Subcutaneous abdominal adipose tissue (tissue), 5 donors: ENCODE measurements at regions not wholly inside any gene's neighbourhood (a gene's known extent, or its start where the extent isn't known, plus 50 kb on each side); places are given as distances from the start of the nearest gene placed in this dataset.

Experiments
- H3K27ac ChIP-seq: one replicate; pipeline ENCODE4 v1.7.0; 2013; ENCODE audit warnings: low read depth, mild to moderate bottlenecking, inconsistent platforms, low read length, moderate library complexity
- H3K27me3 ChIP-seq, 5 donors: one replicate each; pipeline ENCODE4 v1.7.0; 2013; ENCODE audit warnings: low read length in 5 of 5, inconsistent platforms in 1 of 5; ENCODE audit not compliant: control insufficient read depth in 5 of 5, insufficient read depth in 4 of 5
- H3K36me3 ChIP-seq, 5 donors: one replicate each; pipeline ENCODE4 v1.7.0; 2013; ENCODE audit warnings: low read length in 5 of 5; ENCODE audit not compliant: control insufficient read depth in 5 of 5, insufficient read depth in 5 of 5
- H3K4me1 ChIP-seq, 5 donors: one replicate each; pipeline ENCODE4 v1.7.0; 2013; ENCODE audit warnings: low read length in 5 of 5, mild to moderate bottlenecking in 3 of 5, moderate library complexity in 1 of 5; ENCODE audit not compliant: control insufficient read depth in 5 of 5, insufficient read depth in 5 of 5
- H3K4me3 ChIP-seq, 5 donors: one replicate each; pipeline ENCODE4 v1.7.0; 2013; ENCODE audit warnings: low read length in 5 of 5, low read depth in 1 of 5
- H3K9ac ChIP-seq, 5 donors: one replicate each; pipeline ENCODE4 v1.7.0; 2013; ENCODE audit warnings: low read length in 5 of 5, mild to moderate bottlenecking in 4 of 5, moderate library complexity in 3 of 5
- H3K9me3 ChIP-seq, 5 donors: one replicate each; pipeline ENCODE4 v1.7.0; 2013; ENCODE audit warnings: low read length in 5 of 5; ENCODE audit not compliant: control insufficient read depth in 5 of 5
- donor health status: healthy.
- donor health status: healthy.
- donor health status: healthy.
- donor health status: healthy.
- donor health status: healthy.

DNA sequence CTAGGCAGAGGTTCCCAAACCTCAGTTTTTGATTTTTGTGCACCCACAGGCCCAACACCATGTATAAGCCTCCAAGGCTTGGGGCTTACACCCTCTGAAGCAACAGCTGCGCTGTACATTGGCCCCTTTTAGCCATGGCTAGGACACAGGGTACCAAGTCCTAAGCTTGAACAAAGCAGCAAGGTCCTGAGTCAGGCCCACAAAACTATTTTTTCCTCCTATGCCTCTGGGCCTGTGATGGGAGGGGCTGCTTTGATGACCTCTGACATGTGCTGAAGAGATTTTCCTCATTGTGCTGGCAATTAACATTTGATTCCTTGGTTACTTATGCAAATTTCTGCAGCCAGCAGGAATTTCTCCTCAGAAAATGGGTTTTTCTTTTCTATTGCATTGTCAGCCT lies 262.2 kb upstream of the CEP162 start:
- Histone ChIP-seq H3K27ac (no peak overlapping the region), H3K27me3 (no peaks in the 10 kb centered on the region), H3K9me3 (no peaks in the 10 kb centered on the region), H3K36me3 (no peaks in the 10 kb centered on the region), H3K4me3 (no peak overlapping the region), H3K4me1 (peaks cover 0 to 4% (median 0%) of the 10 kb centered on the region in 5 donors), H3K9ac (no peak overlapping the region)

DNA sequence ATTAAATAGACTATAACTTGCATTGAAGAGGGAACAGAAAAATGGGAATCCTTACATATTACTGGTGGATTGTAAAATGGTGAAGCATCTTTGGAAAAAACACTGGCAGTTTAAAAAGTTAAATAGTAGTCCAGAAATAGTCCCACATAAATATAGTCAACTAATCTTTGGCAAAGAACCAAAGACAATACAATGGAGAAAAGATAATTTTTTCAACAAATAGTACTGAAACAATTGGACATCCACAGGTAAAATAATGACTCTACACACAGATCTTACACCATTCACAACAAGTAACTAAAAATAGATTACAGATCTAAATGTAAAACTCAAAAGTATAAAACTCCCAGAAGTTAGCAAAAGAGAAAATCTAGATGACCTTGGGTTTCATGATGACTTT lies 259.1 kb upstream of the CEP162 start:
- Histone ChIP-seq H3K27me3 (no peaks in the 10 kb centered on the region), H3K27ac (no peak overlapping the region), H3K4me3 (no peak overlapping the region), H3K9ac (no peak overlapping the region), H3K9me3 (no peaks in the 10 kb centered on the region), H3K36me3 (no peaks in the 10 kb centered on the region), H3K4me1 (no peaks in the 10 kb centered on the region)

DNA sequence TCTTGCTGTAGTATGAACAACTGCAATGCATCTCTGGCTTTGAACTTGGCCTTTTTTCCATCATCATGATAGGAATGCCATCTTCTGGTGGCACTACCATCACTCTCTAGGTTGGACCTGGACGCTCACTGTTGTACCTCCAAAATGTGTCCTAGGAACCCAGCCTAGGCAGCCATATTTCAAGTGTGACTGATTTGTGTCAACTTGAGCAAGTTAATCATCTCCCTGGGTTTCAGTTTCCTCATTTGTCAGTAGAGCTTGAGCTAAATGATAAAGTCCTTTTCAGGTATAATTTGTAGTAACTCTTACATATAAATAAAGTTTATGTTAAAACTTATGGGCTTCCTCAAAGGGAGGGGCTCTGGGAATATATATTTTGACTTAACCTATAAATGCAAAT lies 241.7 kb upstream of the CEP162 start:
- Histone ChIP-seq H3K27me3 (no peaks in the 10 kb centered on the region), H3K9ac (no peak overlapping the region), H3K36me3 (no peaks in the 10 kb centered on the region), H3K27ac (no peak overlapping the region), H3K9me3 (peaks cover 0 to 7% (median 0%) of the 10 kb centered on the region in 5 donors), H3K4me1 (no peaks in the 10 kb centered on the region), H3K4me3 (no peak overlapping the region)

DNA sequence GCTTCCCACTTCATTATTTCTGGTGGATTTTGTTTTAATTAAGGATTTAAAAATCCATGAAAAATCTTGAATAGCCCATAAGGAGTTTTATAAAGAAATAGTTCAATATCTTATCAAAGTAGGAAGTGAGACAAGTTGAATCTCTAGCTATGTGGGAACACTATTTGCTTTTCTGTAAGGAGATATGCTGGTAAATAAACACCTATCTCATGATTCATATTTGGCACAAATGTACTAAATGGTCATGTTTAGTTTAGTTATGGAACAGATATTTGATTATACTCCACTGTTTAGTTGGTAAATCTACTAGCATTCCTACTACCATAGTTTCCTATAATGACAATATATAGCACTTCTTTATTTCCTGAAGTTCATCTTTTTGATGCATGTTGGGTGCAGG lies 239.9 kb upstream of the CEP162 start:
- H3K9me3 ChIP-seq = peaks cover 0 to 2% (median 0%) of the 10 kb centered on the region in 5 donors
- H3K27ac ChIP-seq = no peak overlapping the region
- no peaks in the 10 kb centered on the region for H3K27me3 ChIP-seq
- H3K9ac ChIP-seq = no peak overlapping the region
- no peak overlapping the region for H3K4me3 ChIP-seq
- no peaks in the 10 kb centered on the region for H3K36me3 ChIP-seq
- no peaks in the 10 kb centered on the region for H3K4me1 ChIP-seq

DNA sequence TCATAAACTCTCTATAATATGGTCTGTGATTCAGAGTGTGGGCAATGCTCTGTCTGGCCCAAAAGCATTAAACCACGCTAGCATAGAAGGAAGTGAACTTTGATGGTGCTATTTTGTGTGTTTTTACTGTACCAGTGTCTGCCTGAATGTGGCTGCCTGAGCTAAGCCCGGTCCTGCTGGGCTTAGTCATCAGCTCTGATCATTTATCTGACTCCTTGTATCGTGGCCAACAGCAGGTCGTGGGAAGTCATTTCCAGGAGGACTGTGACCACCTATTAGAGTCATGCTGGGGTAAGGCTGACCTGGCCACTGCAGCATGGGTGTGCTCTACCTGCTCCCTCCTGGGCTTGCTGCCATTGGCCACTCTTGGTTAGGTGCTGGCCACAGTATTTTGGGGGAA lies 239.1 kb upstream of the CEP162 start:
- Histone ChIP-seq H3K36me3 (no peaks in the 10 kb centered on the region), H3K9ac (no peak overlapping the region), H3K9me3 (peaks cover 0 to 2% (median 0%) of the 10 kb centered on the region in 5 donors)

DNA sequence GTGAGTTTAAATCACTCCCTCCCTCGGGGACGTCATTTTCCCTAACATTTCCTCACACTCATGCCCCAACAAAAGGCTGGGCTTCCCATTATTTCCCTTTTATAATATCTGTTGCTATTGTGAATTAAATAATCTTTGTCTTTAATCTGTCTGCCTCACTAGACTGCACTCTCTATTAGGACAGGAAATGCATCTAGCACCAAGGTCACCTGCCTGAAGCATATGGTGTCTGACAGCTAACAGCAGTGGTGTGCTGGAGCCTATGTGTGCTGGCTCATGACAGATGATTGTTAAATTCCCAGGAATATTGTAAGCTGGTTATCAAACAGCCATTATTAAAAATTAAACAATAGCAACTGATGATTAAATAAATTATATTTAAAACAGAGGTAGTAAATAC lies 237.0 kb upstream of the CEP162 start:
- H3K27me3 ChIP-seq = no peaks in the 10 kb centered on the region
- no peaks in the 10 kb centered on the region for H3K4me1 ChIP-seq
- H3K4me3 ChIP-seq = no peak overlapping the region
- H3K9me3 ChIP-seq = peaks cover 0 to 2% (median 0%) of the 10 kb centered on the region in 5 donors
- no peak overlapping the region for H3K9ac ChIP-seq
- H3K27ac ChIP-seq = no peak overlapping the region
- no peaks in the 10 kb centered on the region for H3K36me3 ChIP-seq

More for the DNA sequence above, 239.1 kb upstream of the CEP162 start:
- Histone ChIP-seq H3K4me1 (no peaks in the 10 kb centered on the region), H3K27ac (no peak overlapping the region), H3K4me3 (no peak overlapping the region), H3K27me3 (no peaks in the 10 kb centered on the region)

DNA sequence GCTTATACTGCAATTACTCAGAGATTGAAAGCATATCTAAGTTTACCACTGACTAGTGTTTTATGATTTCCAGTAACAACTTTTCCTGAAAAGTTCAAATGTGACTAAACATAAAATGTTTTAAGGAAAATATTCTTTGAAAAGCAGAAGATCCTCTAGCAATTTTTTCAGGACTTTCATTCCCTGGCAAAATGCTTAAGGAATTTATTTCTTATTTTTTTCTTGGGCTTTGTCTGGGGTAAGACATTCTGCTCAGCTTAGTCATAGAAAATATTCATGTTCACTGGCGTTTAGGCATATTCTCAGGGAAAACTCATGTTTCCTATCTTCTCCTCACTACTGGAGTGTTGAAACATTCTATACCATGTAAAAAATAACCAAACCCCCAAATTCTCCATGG lies 235.3 kb upstream of the CEP162 start:
- H3K9ac ChIP-seq = no peak overlapping the region
- no peaks in the 10 kb centered on the region for H3K36me3 ChIP-seq
- no peaks in the 10 kb centered on the region for H3K27me3 ChIP-seq
- H3K4me1 ChIP-seq = no peaks in the 10 kb centered on the region
- no peak overlapping the region for H3K4me3 ChIP-seq
- peaks cover 0 to 2% (median 0%) of the 10 kb centered on the region in 5 donors for H3K9me3 ChIP-seq
- H3K27ac ChIP-seq = no peak overlapping the region

DNA sequence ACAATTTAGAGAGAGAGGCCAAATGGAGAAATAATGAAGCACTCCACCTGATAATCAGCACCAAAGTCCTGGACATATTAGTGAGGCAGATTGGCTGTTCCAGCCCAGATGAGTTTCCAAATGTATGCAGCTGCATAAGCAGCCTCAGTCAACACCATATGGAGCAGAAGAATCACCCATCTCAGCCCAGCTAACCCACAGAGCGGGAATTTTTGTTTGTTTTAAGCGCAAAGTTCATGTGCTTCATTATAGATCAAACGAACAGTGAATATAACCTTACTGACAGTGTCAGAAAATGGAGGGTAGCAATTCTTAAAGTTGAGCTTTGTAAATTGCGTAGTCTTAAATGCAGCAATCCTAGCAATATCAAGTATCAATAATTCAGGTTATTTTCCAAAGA lies 234.0 kb upstream of the CEP162 start:
- Histone ChIP-seq H3K4me3 (no peak overlapping the region), H3K9me3 (peaks cover 0 to 2% (median 0%) of the 10 kb centered on the region in 5 donors), H3K36me3 (no peaks in the 10 kb centered on the region)

DNA sequence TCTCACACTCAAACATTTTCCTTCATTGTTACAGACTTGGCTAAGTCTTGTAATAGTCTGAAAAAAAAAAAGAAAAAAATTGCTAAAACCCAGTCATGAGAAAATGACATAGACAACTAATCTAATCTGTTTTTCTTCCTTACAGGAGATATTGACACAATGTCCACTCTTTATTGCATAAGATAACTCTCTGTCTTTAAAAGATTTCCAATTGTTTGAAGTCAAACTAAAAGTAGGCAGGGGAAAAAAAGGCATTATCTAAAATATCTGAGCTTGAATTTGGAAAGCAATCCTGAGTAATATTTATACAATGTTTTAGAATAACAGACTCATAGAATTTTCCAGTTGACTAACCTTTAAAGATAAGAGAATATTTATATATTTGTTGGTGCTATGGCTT lies 233.0 kb upstream of the CEP162 start:
- H3K4me1 ChIP-seq = no peaks in the 10 kb centered on the region

More for the DNA sequence above, 234.0 kb upstream of the CEP162 start:
- no peaks in the 10 kb centered on the region for H3K4me1 ChIP-seq
- H3K9ac ChIP-seq = no peak overlapping the region
- no peak overlapping the region for H3K27ac ChIP-seq
- H3K27me3 ChIP-seq = no peaks in the 10 kb centered on the region

DNA sequence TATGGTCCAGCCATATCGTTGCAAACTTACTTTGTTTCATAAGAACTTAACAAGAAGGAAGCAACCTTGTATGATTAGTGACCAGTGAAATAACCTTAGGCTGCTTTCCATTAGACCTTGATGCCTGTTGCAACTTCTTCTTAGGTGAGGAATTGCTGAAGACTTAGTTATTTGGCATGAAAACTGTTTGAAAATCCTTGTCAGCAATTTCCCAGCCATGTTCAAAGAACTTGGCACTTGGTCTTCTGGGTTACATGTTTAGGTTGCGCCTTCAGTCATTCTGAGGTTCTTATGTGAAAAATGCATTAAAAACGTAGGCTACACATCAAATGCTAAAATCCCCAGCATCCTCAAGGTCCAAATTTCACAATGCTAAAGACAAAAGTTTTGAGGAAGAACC lies 232.0 kb upstream of the CEP162 start:
- H3K27ac ChIP-seq = no peak overlapping the region
- H3K9ac ChIP-seq = no peak overlapping the region
- no peaks in the 10 kb centered on the region for H3K36me3 ChIP-seq
- peaks cover 0 to 2% (median 0%) of the 10 kb centered on the region in 5 donors for H3K9me3 ChIP-seq
- H3K4me1 ChIP-seq = no peaks in the 10 kb centered on the region
- H3K4me3 ChIP-seq = no peak overlapping the region
- no peaks in the 10 kb centered on the region for H3K27me3 ChIP-seq

More for the DNA sequence above, 233.0 kb upstream of the CEP162 start:
- Histone ChIP-seq H3K27me3 (no peaks in the 10 kb centered on the region), H3K27ac (no peak overlapping the region), H3K36me3 (no peaks in the 10 kb centered on the region), H3K9ac (no peak overlapping the region), H3K4me3 (no peak overlapping the region), H3K9me3 (peaks cover 0 to 2% (median 0%) of the 10 kb centered on the region in 5 donors)

DNA sequence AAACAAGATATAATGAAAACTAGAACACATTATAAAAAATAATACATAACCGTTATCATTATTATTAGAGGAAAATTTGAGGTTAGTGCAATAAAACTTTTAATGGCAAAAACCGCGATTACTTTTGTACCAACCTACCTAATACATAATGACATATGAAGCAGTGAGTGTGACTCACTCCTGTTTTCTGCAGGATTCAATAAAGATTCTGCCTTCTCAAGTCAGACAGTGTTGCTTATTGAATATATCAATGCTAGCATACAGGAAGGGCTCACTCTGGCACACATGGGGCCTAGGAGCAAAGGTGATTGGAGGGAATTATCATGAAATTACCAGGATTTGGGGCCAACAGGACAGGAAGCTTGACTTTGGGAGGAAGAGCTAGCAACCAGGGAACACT lies 230.8 kb upstream of the CEP162 start:
- Histone ChIP-seq H3K27me3 (no peaks in the 10 kb centered on the region), H3K9me3 (no peaks in the 10 kb centered on the region), H3K27ac (no peak overlapping the region), H3K36me3 (no peaks in the 10 kb centered on the region), H3K9ac (no peak overlapping the region), H3K4me3 (no peak overlapping the region), H3K4me1 (no peaks in the 10 kb centered on the region)
